ENCODE measurements at regions not wholly inside any gene's neighbourhood (a gene's known extent, or its start where the extent isn't known, plus 50 kb on each side); places are given as distances from the start of the nearest gene placed in this dataset.

- Mint-ChIP-seq H3K4me3 (no peak overlapping the region), H3K4me1 (peaks cover 17% of the 10 kb centered on the region; the same call in 2 of the 3 replicates), H3K27ac (no peak overlapping the region), H3K36me3 (ENCODE audit: low read depth) (no peaks in the 10 kb centered on the region), H3K9me3 (no peaks in the 10 kb centered on the region), H3K27me3 (ENCODE audit: insufficient read depth, low read depth, poor library complexity) (peaks cover 2% of the 10 kb centered on the region)
- no peak for TF ChIP-seq EZH2 (IDR thresholded peaks at IDR 0.05; ENCODE audit: low read depth, unreplicated experiment)
- Histone ChIP-seq H3F3A (replicated peaks; ENCODE audit: low read depth) (no peaks in the 10 kb centered on the region), H3K27me3 (ENCODE audit: insufficient read depth) (no peaks in the 10 kb centered on the region), H3K4me2 (no peak overlapping the region), H3K4me3 (no peak overlapping the region), H3K4me1 (ENCODE audit: insufficient read depth) (peaks cover 5% of the 10 kb centered on the region; the same call in 1 of the 2 replicates), H3K9me2 (ENCODE audit: insufficient read depth) (no peaks in the 10 kb centered on the region; the same call in 1 of the 2 replicates), H3K79me2 (replicated peaks; ENCODE audit: insufficient read depth) (no peaks in the 10 kb centered on the region), H3K27ac (ENCODE audit: low read depth) (no peak overlapping the region), H4K20me1 (replicated peaks; ENCODE audit: insufficient read depth) (no peaks in the 10 kb centered on the region), H2AFZ (no peak overlapping the region), H3K36me3 (ENCODE audit: insufficient read depth) (no peaks in the 10 kb centered on the region)
- DNase-seq (ENCODE audit: low spot score) = no peak
- ATAC-seq = no peak
These were observed 301.9 kb downstream of the LMX1A start for GRCh38 chr1:165054627-165055026.

- Mint-ChIP-seq H3K4me1 (peaks cover 20% of the 10 kb centered on the region), H3K27ac (peak overlapping the region; percentile 87), H3K4me3 (no peak overlapping the region), H3K36me3 (ENCODE audit: low read depth) (no peaks in the 10 kb centered on the region), H3K9me3 (no peaks in the 10 kb centered on the region), H3K27me3 (ENCODE audit: insufficient read depth, low read depth, poor library complexity) (peaks cover 6% of the 10 kb centered on the region)
- Histone ChIP-seq H4K20me1 (replicated peaks; ENCODE audit: insufficient read depth) (no peaks in the 10 kb centered on the region), H3K27ac (ENCODE audit: low read depth) (no peak overlapping the region), H3K79me2 (replicated peaks; ENCODE audit: insufficient read depth) (no peaks in the 10 kb centered on the region), H3K27me3 (ENCODE audit: insufficient read depth) (no peaks in the 10 kb centered on the region), H2AFZ (no peak overlapping the region), H3K9me2 (ENCODE audit: insufficient read depth) (no peaks in the 10 kb centered on the region; the same call in 1 of the 2 replicates), H3K4me1 (ENCODE audit: insufficient read depth) (peaks cover 7% of the 10 kb centered on the region), H3F3A (replicated peaks; ENCODE audit: low read depth) (no peaks in the 10 kb centered on the region), H3K4me3 (no peak overlapping the region), H3K4me2 (0 out of 2 replicates have a peak overlapping the region, but pooled peaks have one; percentile 5), H3K36me3 (ENCODE audit: insufficient read depth) (no peaks in the 10 kb centered on the region)
- peak; percentile 56 for DNase-seq (ENCODE audit: low spot score)
- peak; percentile 73 for ATAC-seq
- no peak for TF ChIP-seq ZNF462 (CRISPR knock-in tag; IDR thresholded peaks at IDR 0.05)
- TF ChIP-seq ZNF114 (CRISPR knock-in tag; IDR thresholded peaks at IDR 0.05) = no peak
- TF ChIP-seq STAT1 (IDR thresholded peaks at IDR 0.05; ENCODE audit: unreplicated experiment) = no peak
- TF ChIP-seq, protein P1, sequence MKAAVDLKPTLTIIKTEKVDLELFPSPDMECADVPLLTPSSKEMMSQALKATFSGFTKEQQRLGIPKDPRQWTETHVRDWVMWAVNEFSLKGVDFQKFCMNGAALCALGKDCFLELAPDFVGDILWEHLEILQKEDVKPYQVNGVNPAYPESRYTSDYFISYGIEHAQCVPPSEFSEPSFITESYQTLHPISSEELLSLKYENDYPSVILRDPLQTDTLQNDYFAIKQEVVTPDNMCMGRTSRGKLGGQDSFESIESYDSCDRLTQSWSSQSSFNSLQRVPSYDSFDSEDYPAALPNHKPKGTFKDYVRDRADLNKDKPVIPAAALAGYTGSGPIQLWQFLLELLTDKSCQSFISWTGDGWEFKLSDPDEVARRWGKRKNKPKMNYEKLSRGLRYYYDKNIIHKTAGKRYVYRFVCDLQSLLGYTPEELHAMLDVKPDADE (IDR thresholded peaks at IDR 0.05) = no peak
- TF ChIP-seq NANOG (IDR thresholded peaks at IDR 0.05; ENCODE audit: borderline replicate concordance) = no peak
- TF ChIP-seq CREB1 (CRISPR knock-in tag; IDR thresholded peaks at IDR 0.05; ENCODE audit: low read depth) = no peak
- no peak for TF ChIP-seq EZH2 (IDR thresholded peaks at IDR 0.05; ENCODE audit: low read depth, unreplicated experiment)
- TF ChIP-seq, protein P2, sequence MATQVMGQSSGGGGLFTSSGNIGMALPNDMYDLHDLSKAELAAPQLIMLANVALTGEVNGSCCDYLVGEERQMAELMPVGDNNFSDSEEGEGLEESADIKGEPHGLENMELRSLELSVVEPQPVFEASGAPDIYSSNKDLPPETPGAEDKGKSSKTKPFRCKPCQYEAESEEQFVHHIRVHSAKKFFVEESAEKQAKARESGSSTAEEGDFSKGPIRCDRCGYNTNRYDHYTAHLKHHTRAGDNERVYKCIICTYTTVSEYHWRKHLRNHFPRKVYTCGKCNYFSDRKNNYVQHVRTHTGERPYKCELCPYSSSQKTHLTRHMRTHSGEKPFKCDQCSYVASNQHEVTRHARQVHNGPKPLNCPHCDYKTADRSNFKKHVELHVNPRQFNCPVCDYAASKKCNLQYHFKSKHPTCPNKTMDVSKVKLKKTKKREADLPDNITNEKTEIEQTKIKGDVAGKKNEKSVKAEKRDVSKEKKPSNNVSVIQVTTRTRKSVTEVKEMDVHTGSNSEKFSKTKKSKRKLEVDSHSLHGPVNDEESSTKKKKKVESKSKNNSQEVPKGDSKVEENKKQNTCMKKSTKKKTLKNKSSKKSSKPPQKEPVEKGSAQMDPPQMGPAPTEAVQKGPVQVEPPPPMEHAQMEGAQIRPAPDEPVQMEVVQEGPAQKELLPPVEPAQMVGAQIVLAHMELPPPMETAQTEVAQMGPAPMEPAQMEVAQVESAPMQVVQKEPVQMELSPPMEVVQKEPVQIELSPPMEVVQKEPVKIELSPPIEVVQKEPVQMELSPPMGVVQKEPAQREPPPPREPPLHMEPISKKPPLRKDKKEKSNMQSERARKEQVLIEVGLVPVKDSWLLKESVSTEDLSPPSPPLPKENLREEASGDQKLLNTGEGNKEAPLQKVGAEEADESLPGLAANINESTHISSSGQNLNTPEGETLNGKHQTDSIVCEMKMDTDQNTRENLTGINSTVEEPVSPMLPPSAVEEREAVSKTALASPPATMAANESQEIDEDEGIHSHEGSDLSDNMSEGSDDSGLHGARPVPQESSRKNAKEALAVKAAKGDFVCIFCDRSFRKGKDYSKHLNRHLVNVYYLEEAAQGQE (IDR thresholded peaks at IDR 0.05; ENCODE audit: unreplicated experiment) = no peak
- TF ChIP-seq ZNF331 (CRISPR knock-in tag; IDR thresholded peaks at IDR 0.05; ENCODE audit: low read depth) = no peak
- no peak for TF ChIP-seq JUNB (IDR thresholded peaks at IDR 0.05; ENCODE audit: unreplicated experiment)
- no peak for TF ChIP-seq POLR2AphosphoS5 (IDR thresholded peaks at IDR 0.05; ENCODE audit: low read depth)
- TF ChIP-seq EZH2phosphoT487 (IDR thresholded peaks at IDR 0.05; ENCODE audit: unreplicated experiment) = no peak
These were observed 303.2 kb downstream of the LMX1A start for GRCh38 chr1:165053351-165053750.

All from GM23338 (cell line).